PFSK-1 (cell line): ENCODE measurements at regions not wholly inside any gene's neighbourhood (a gene's known extent, or its start where the extent isn't known, plus 50 kb on each side); places are given as distances from the start of the nearest gene placed in this dataset.

Experiments
- FOXP2 ChIP-seq: optimal IDR thresholded peaks from 2 replicates; pipeline ENCODE3; 2011; ENCODE audit warnings: borderline replicate concordance, control low read depth, inconsistent platforms; ENCODE audit not compliant: insufficient read depth; ENCODE audit errors: extremely low read length, extremely low read depth
- POLR2AphosphoS5 ChIP-seq: IDR thresholded peaks from 2 replicates; pipeline ENCODE4 v1.6.1; 2012; ENCODE audit warnings: low read depth, mild to moderate bottlenecking, control low read depth, low read length, moderate library complexity
- REST ChIP-seq, 2 experiments: IDR thresholded peaks; 2 replicates each; pipeline versions ENCODE4 v1.6.1 to v1.8.0; 2011 to 2012; ENCODE audit warnings: low read depth in 2 of 2, low read length in 2 of 2, control low read depth in 1 of 2, inconsistent platforms in 1 of 2, mild to moderate bottlenecking in 1 of 2, moderate library complexity in 1 of 2; ENCODE audit not compliant: insufficient read depth in 1 of 2
- SIN3A ChIP-seq: IDR thresholded peaks from 2 replicates; pipeline ENCODE4 v1.6.1; 2012; ENCODE audit warnings: mild to moderate bottlenecking, low read length, moderate library complexity, borderline replicate concordance; ENCODE audit not compliant: insufficient read depth
- TAF1 ChIP-seq: IDR thresholded peaks from 2 replicates; pipeline ENCODE4 v1.6.1; 2012; ENCODE audit warnings: low read length, control low read depth, borderline replicate concordance; ENCODE audit not compliant: insufficient read depth

DNA sequence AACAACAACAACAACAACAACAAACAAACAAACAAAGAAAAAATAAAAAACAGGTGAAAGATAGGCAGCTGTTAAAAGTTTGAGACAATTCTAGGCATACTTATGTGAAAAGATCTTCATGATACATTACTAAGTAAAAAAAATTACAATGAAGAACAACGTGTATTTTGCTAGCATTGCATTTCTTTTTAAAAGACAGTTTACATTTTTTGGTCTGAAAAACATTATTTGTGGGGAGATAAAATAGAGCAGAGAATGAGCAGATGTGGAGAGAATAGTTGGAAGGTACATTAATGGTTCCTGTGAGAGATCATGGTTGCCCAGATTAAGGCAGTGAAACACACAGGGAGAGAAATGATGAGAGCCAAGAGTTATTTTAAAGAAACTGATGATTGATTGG, 210.2 kb upstream of the MKLN1 start:
- TF ChIP-seq POLR2AphosphoS5 (no peak), TAF1 (no peak), SIN3A (no peak), FOXP2 (no peak), REST (IDR thresholded peaks at IDR 0.05; ENCODE audit: insufficient read depth in 1 of 2, low read depth in 2 of 2, low read length in 2 of 2) (no peak)

GRCh38 chr7:131119381-131119780, 208.3 kb upstream of the MKLN1 start:
- TF ChIP-seq SIN3A = no peak
- TF ChIP-seq REST (IDR thresholded peaks at IDR 0.05; ENCODE audit: insufficient read depth in 1 of 2, low read depth in 2 of 2, low read length in 2 of 2) = no peak
- no peak for TF ChIP-seq POLR2AphosphoS5
- no peak for TF ChIP-seq FOXP2
- TF ChIP-seq TAF1 = no peak

DNA sequence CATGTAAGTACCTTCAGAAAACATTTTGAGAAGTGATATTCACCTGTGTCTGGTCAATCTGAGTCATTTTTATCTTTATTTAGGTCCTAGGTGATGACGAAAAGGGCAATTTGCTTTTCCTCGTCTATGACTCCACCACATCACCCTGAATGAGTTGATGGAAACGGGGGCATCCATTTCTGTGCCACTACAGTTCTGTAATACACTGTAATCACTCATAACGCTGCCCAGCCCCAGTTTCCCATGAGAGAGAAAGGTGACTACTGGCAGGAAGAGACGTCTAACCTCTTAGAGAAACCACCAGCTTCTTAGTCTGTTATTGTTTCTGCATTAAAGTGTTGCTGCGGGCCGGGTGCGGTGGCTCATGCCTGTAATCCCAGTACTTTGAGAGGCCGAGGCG, 205.3 kb upstream of the MKLN1 start:
- TF ChIP-seq SIN3A (no peak), FOXP2 (no peak), POLR2AphosphoS5 (no peak), REST (IDR thresholded peaks at IDR 0.05; ENCODE audit: insufficient read depth in 1 of 2, low read depth in 2 of 2, low read length in 2 of 2) (no peak), TAF1 (no peak)

GRCh38 chr7:131124001-131124629, 203.6 kb upstream of the MKLN1 start:
- no peak for TF ChIP-seq POLR2AphosphoS5
- TF ChIP-seq SIN3A = no peak
- TF ChIP-seq REST (IDR thresholded peaks at IDR 0.05; ENCODE audit: insufficient read depth in 1 of 2, low read depth in 2 of 2, low read length in 2 of 2) = no peak
- no peak for TF ChIP-seq FOXP2
- TF ChIP-seq TAF1 = no peak

DNA sequence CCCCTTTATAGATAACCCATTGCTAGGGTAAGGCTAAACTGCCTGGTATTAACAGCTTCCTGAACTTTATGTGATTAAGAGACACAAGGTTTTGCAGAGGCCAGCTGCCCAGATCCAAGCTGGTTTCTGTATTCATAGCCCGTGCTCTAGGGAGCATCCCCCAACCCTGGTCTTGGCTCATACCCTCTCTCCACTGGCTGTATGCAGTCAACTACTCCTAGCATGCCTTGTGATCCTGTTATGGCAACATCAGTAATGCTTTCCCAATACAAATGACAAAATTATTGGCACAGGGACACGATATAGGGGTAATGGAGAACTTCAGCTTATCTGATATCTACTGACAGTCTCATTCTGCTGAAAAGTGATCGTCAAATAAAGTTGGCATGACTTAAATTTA, 202.8 kb upstream of the MKLN1 start:
- TF ChIP-seq TAF1 = no peak
- TF ChIP-seq POLR2AphosphoS5 = no peak
- TF ChIP-seq SIN3A = no peak
- TF ChIP-seq FOXP2 = no peak
- TF ChIP-seq REST (IDR thresholded peaks at IDR 0.05; ENCODE audit: insufficient read depth in 1 of 2, low read depth in 2 of 2, low read length in 2 of 2) = no peak
